GM12873 (cell line): ENCODE measurements at regions not wholly inside any gene's neighbourhood (a gene's known extent, or its start where the extent isn't known, plus 50 kb on each side); places are given as distances from the start of the nearest gene placed in this dataset.

ENCODE experiments used
- CTCF ChIP-seq: IDR thresholded peaks from 2 replicates; pipeline ENCODE4 v1.5.1; 2012; ENCODE audit warnings: low read depth, mild to moderate bottlenecking, moderate library complexity, low read length, control low read depth; ENCODE audit not compliant: insufficient read depth; ENCODE audit errors: missing control alignments

DNA sequence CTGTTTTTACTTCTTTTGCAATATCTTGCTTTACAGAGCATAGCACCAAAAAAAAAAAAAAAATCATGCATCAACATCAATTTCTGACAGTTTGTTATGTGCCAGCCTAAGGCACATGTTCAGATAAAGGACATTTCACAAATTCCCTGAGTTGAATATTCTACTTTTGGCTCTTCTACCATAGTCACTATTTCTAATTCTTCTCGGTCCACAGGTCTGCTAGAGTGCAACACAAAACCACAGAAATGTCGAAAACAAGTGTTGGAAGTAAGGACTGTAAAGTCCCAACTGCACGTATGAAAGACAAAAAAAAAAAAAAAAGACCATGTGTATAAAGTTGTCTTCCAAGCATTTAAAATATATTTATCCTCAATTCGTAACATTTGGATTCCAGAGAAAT lies 494.2 kb upstream of the INTU start:
- no peak for TF ChIP-seq CTCF

- no peak for TF ChIP-seq CTCF
Measured at GRCh38 chr4:127139788-127140286, 492.9 kb upstream of the INTU start.

- no peak for TF ChIP-seq CTCF
Measured at GRCh38 chr4:127140306-127140705, 492.5 kb upstream of the INTU start.

- TF ChIP-seq CTCF: no peak
Measured at GRCh38 chr4:127141856-127142255, 490.9 kb upstream of the INTU start.

GRCh38 chr4:127143460-127144195 lies 489.1 kb upstream of the INTU start:
- TF ChIP-seq CTCF: no peak

DNA sequence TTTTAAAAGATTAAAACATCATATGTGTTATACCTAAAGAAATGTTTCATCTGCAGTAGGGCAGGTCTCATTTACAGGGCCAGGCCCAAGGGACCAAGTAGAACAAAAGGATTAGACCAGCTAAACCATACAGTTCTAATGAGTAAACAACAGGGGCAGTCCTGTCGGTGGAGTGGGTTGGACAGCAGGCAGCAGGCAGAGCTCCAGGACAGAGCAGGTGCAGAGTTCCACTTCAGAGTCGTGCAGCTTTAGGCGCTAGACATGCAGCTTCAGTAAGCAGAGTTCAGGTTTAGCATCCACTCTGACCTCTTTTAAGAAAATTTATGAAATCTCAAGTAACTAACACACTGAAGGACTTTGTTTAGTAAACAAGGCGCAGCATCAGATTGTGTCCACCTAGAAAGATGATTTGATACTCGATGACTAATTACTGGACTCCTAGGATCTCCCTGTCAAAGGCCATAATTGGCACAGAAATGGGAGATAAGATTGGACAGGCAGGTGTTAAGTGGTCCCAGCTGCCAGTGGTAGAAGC lies 487.7 kb upstream of the INTU start:
- no peak for TF ChIP-seq CTCF

- TF ChIP-seq CTCF: no peak
Measured at GRCh38 chr4:127148165-127148564, 484.6 kb upstream of the INTU start.
